Glutamatergic neuron (in vitro differentiated cells): ENCODE measurements at regions not wholly inside any gene's neighbourhood (a gene's known extent, or its start where the extent isn't known, plus 50 kb on each side); places are given as distances from the start of the nearest gene placed in this dataset.

ENCODE experiments used
- DNase-seq: peaks from one replicate; pipeline ENCODE4 v3.0.0; 2022
- H3K27ac Mint-ChIP-seq: one replicate; pipeline ENCODE4 v1.8.0; 2020; ENCODE audit warnings: mild to moderate bottlenecking, mixed read lengths, inconsistent platforms; ENCODE audit not compliant: unreplicated experiment
- H3K27me3 Mint-ChIP-seq: one replicate; pipeline ENCODE4 v1.8.0; 2020; ENCODE audit warnings: mild to moderate bottlenecking, moderate library complexity, mixed read lengths, inconsistent platforms; ENCODE audit not compliant: unreplicated experiment
- H3K36me3 Mint-ChIP-seq: one replicate; pipeline ENCODE4 v1.8.0; 2020; ENCODE audit warnings: mild to moderate bottlenecking, mixed read lengths, inconsistent platforms; ENCODE audit not compliant: unreplicated experiment
- H3K4me1 Mint-ChIP-seq: one replicate; pipeline ENCODE4 v1.8.0; 2020; ENCODE audit warnings: mild to moderate bottlenecking, low read depth, mixed read lengths, inconsistent platforms; ENCODE audit not compliant: unreplicated experiment
- H3K4me3 Mint-ChIP-seq: one replicate; pipeline ENCODE4 v1.8.0; 2020; ENCODE audit warnings: mild to moderate bottlenecking, mixed read lengths, inconsistent platforms; ENCODE audit not compliant: unreplicated experiment
- H3K9me3 Mint-ChIP-seq: one replicate; pipeline ENCODE4 v1.8.0; 2020; ENCODE audit warnings: mild to moderate bottlenecking, moderate library complexity, mixed read lengths, inconsistent platforms; ENCODE audit not compliant: unreplicated experiment
- CTCF ChIP-seq: fragments of 200-600 bp; sonication (generic); IDR thresholded peaks from one replicate; pipeline ENCODE4 v1.5.0; 2021; ENCODE audit not compliant: partially characterized antibody, unreplicated experiment

- DNase-seq: no peak
- H3K36me3 Mint-ChIP-seq: no peaks in the 10 kb centered on the region
- H3K27ac Mint-ChIP-seq: no peak overlapping the region
- H3K4me3 Mint-ChIP-seq: no peak overlapping the region
- H3K27me3 Mint-ChIP-seq: peaks cover 2% of the 10 kb centered on the region
- no peak for TF ChIP-seq CTCF
- peaks cover 5% of the 10 kb centered on the region for H3K4me1 Mint-ChIP-seq
- H3K9me3 Mint-ChIP-seq: peaks cover 2% of the 10 kb centered on the region
Observed at GRCh38 chr5:15008921-15009320, 137.3 kb upstream of the ANKH start.

- peak; percentile 29 for DNase-seq
- no peak overlapping the region for H3K27ac Mint-ChIP-seq
- peaks cover 5% of the 10 kb centered on the region for H3K4me1 Mint-ChIP-seq
- peaks cover 1% of the 10 kb centered on the region for H3K27me3 Mint-ChIP-seq
- peaks cover 2% of the 10 kb centered on the region for H3K9me3 Mint-ChIP-seq
- no peaks in the 10 kb centered on the region for H3K36me3 Mint-ChIP-seq
- H3K4me3 Mint-ChIP-seq: no peak overlapping the region
- no peak for TF ChIP-seq CTCF
Observed at GRCh38 chr5:15008476-15008875, 136.9 kb upstream of the ANKH start.

- Mint-ChIP-seq H3K27me3 (no peaks in the 10 kb centered on the region), H3K4me1 (peaks cover 5% of the 10 kb centered on the region), H3K36me3 (no peaks in the 10 kb centered on the region), H3K9me3 (peaks cover 2% of the 10 kb centered on the region), H3K27ac (no peak overlapping the region), H3K4me3 (no peak overlapping the region)
- no peak for TF ChIP-seq CTCF
- DNase-seq: no peak
Observed at GRCh38 chr5:15007646-15008045, 136.1 kb upstream of the ANKH start.

GRCh38 chr5:15004506-15004905, 132.9 kb upstream of the ANKH start:
- peaks cover 2% of the 10 kb centered on the region for H3K9me3 Mint-ChIP-seq
- H3K4me1 Mint-ChIP-seq: peaks cover 5% of the 10 kb centered on the region
- no peaks in the 10 kb centered on the region for H3K36me3 Mint-ChIP-seq
- no peak overlapping the region for H3K4me3 Mint-ChIP-seq
- H3K27me3 Mint-ChIP-seq: peaks cover 2% of the 10 kb centered on the region
- no peak for DNase-seq
- TF ChIP-seq CTCF: no peak
- H3K27ac Mint-ChIP-seq: no peak overlapping the region

- peak; percentile 40 for DNase-seq
- TF ChIP-seq CTCF: peak; percentile 74
- peaks cover 5% of the 10 kb centered on the region for H3K4me1 Mint-ChIP-seq
- H3K27ac Mint-ChIP-seq: no peak overlapping the region
- no peak overlapping the region for H3K4me3 Mint-ChIP-seq
- H3K36me3 Mint-ChIP-seq: peaks cover 4% of the 10 kb centered on the region
- H3K9me3 Mint-ChIP-seq: no peaks in the 10 kb centered on the region
- peaks cover 2% of the 10 kb centered on the region for H3K27me3 Mint-ChIP-seq
Observed at GRCh38 chr5:15003511-15003920, 131.9 kb upstream of the ANKH start.
